B cell (primary cell): ENCODE measurements at regions not wholly inside any gene's neighbourhood (a gene's known extent, or its start where the extent isn't known, plus 50 kb on each side); places are given as distances from the start of the nearest gene placed in this dataset.

Experiments used
- ATAC-seq: fragments of 200-7000 bp; cut with Tn5 transposase; one replicate; pipeline ENCODE4 v1.10.0; 2021; ENCODE audit warnings: low read depth, mild to moderate bottlenecking, moderate number of reproducible peaks, moderate library complexity
- CTCF ChIA-PET: fragments of 350-600 bp; sonication (Branson Sonifier 250); formaldehyde crosslinking; loops from one replicate; lab custom pipeline; 2021; ENCODE audit warnings: antibody characterized with exemption, inconsistent platforms; lab: Charles Lee
- POLR2A ChIA-PET: fragments of 350-600 bp; sonication (Branson Sonifier 250); formaldehyde crosslinking; loops from one replicate; lab custom pipeline; 2021; ENCODE audit warnings: antibody characterized with exemption; lab: Charles Lee
- DNase-seq: peaks from one replicate; pipeline ENCODE4 v3.0.0; 2013
- H2AFZ ChIP-seq: 2 replicates; pipeline ENCODE4 v1.6.1; 2012; ENCODE audit warnings: mild to moderate bottlenecking, low read depth, low read length; ENCODE audit not compliant: insufficient read depth, poor library complexity, severe bottlenecking
- H3K27ac ChIP-seq, 2 donors: 1 replicate in 1 of 2; 2 replicates in 1 of 2; pipeline ENCODE4 v1.5.1; 2012 to 2013; ENCODE audit warnings: low read length in 2 of 2, mild to moderate bottlenecking in 2 of 2, moderate library complexity in 1 of 2
- H3K27me3 ChIP-seq, 4 experiments: fragments of 200-600 bp in 1 of 4; sonication (generic) in 1 of 4; replicated peaks in 1 of 4; 1 replicate in 2 of 4; 2 replicates in 2 of 4; pipeline versions ENCODE4 v1.6.1 to v1.7.0; 2013 to 2016; ENCODE audit warnings: low read length in 3 of 4, mild to moderate bottlenecking in 2 of 4, mixed read lengths in 1 of 4, moderate library complexity in 1 of 4; ENCODE audit not compliant: insufficient read depth in 4 of 4, control insufficient read depth in 3 of 4; ENCODE audit errors: control extremely low read depth in 1 of 4
- H3K36me3 ChIP-seq, 2 experiments: replicated peaks in 1 of 2; 1 replicate in 1 of 2; 2 replicates in 1 of 2; pipeline versions ENCODE4 v1.6.1 to v1.7.1; 2013; ENCODE audit warnings: low read length in 1 of 2; ENCODE audit not compliant: insufficient read depth in 2 of 2, control insufficient read depth in 1 of 2; ENCODE audit errors: control extremely low read depth in 1 of 2, extremely low read depth in 1 of 2
- H3K4me1 ChIP-seq, 2 donors: fragments of 200-600 bp in 1 of 2; sonication (generic) in 1 of 2; 1 replicate in 1 of 2; 2 replicates in 1 of 2; pipeline versions ENCODE4 v1.5.1 to v1.6.1; 2013 to 2017; ENCODE audit warnings: low read length in 2 of 2; ENCODE audit not compliant: control insufficient read depth in 2 of 2, insufficient read depth in 2 of 2
- H3K4me2 ChIP-seq: replicated peaks from 2 replicates; pipeline ENCODE3; 2012; ENCODE audit warnings: mild to moderate bottlenecking, low read depth, low read length; ENCODE audit not compliant: poor library complexity, severe bottlenecking
- H3K4me3 ChIP-seq, 5 experiments: fragments of 200-600 bp in 1 of 5; sonication (generic) in 1 of 5; 1 replicate in 3 of 5; 2 replicates in 2 of 5; pipeline versions ENCODE4 v1.5.1 to v1.7.0; 2011 to 2016; ENCODE audit warnings: low read length in 4 of 5, mild to moderate bottlenecking in 4 of 5, low read depth in 2 of 5, control low read depth in 1 of 5, moderate library complexity in 1 of 5; ENCODE audit not compliant: insufficient read depth in 1 of 5; ENCODE audit errors: control extremely low read depth in 1 of 5, extremely low read depth in 1 of 5
- H3K79me2 ChIP-seq: fragments of 200-600 bp; sonication (generic); one replicate; pipeline ENCODE4 v1.6.0; 2016; ENCODE audit warnings: low read length; ENCODE audit not compliant: control insufficient read depth, insufficient read depth
- H3K9ac ChIP-seq: fragments of 200-600 bp; sonication (generic); 2 replicates; pipeline ENCODE4 v1.6.1; 2017; ENCODE audit warnings: mild to moderate bottlenecking, low read length, moderate library complexity
- H3K9me3 ChIP-seq, 3 donors: one replicate each; pipeline versions ENCODE4 v1.6.1 to v1.7.1; 2013; ENCODE audit warnings: low read length in 2 of 3; ENCODE audit not compliant: control insufficient read depth in 2 of 3, insufficient read depth in 1 of 3; ENCODE audit errors: control extremely low read depth in 1 of 3
- H4K20me1 ChIP-seq: 2 replicates; pipeline ENCODE4 v1.6.0; 2012; ENCODE audit warnings: mild to moderate bottlenecking, low read length; ENCODE audit not compliant: insufficient read depth, control insufficient read depth, poor library complexity, severe bottlenecking
- H3K27ac Mint-ChIP-seq: one replicate; pipeline ENCODE4 v1.8.0; 2021; ENCODE audit warnings: mixed read lengths
- H3K27me3 Mint-ChIP-seq: one replicate; pipeline ENCODE4 v1.8.0; 2021; ENCODE audit warnings: mixed read lengths
- H3K4me1 Mint-ChIP-seq: one replicate; pipeline ENCODE4 v1.8.0; 2021; ENCODE audit warnings: mixed read lengths
- H3K4me3 Mint-ChIP-seq: one replicate; pipeline ENCODE4 v1.8.0; 2021; ENCODE audit warnings: mixed read lengths
- H3K9me3 Mint-ChIP-seq: one replicate; pipeline ENCODE4 v1.8.0; 2022; ENCODE audit warnings: mixed read lengths; ENCODE audit not compliant: insufficient read depth
- CTCF ChIP-seq: fragments of 200-600 bp; IDR thresholded peaks from one replicate; pipeline ENCODE4 v1.8.0; 2022; ENCODE audit warnings: antibody characterized with exemption, mild to moderate bottlenecking
- EZH2 ChIP-seq: IDR thresholded peaks from 2 replicates; pipeline ENCODE4 v1.6.1; 2012; ENCODE audit warnings: borderline replicate concordance, low read depth, mild to moderate bottlenecking, moderate library complexity, low read length; ENCODE audit not compliant: insufficient read depth, poor library complexity, severe bottlenecking
- WGBS: methylation state at CpG from one replicate; pipeline ENCODE4 v1.1.5; 2013; ENCODE audit warnings: missing lambda C conversion rate; ENCODE audit not compliant: insufficient coverage; 5-methylcytosine and 5-hydroxymethylcytosine counted together
- intact Hi-C: fragments of 100-400 bp; cut with micrococcal nuclease; formaldehyde crosslinking; loops from one replicate; pipeline ENCODE4 v1.10.0; 2022

- TF ChIP-seq EZH2 (no peak), CTCF (no peak)
- no CpG with 5 or more reads among the region's 2 CpGs for WGBS
- CTCF ChIA-PET = interaction anchor here (0.6 kb wide), 1 partner anchor 67 kb away, joined by 4 read pairs; no protein-coding TSS in a partner anchor
Measured at GRCh38 chr1:121448851-121449250, 264.1 kb downstream of the SRGAP2C start.

GRCh38 chr1:121452484-121452883 is 267.7 kb downstream of the SRGAP2C start:
- H3K79me2 ChIP-seq = no peaks in the 10 kb centered on the region
- no peaks in the 10 kb centered on the region for H3K27me3 ChIP-seq
- no peaks in the 10 kb centered on the region for H3K9me3 Mint-ChIP-seq
- no peak overlapping the region for H3K9ac ChIP-seq
- no peak overlapping the region for H3K4me3 ChIP-seq
- H3K4me1 ChIP-seq = no peaks in the 10 kb centered on the region
- H3K4me2 ChIP-seq = no peak overlapping the region
- no peak for TF ChIP-seq CTCF
- TF ChIP-seq EZH2 = no peak
- H4K20me1 ChIP-seq = no peaks in the 10 kb centered on the region
- no peak overlapping the region for H3K27ac ChIP-seq
- no peak overlapping the region for H2AFZ ChIP-seq
- H3K27me3 Mint-ChIP-seq = no peaks in the 10 kb centered on the region
- intact Hi-C loops = no loop called here
- H3K36me3 ChIP-seq = no peaks in the 10 kb centered on the region
- H3K4me3 Mint-ChIP-seq = no peak overlapping the region
- peaks cover 1% of the 10 kb centered on the region for H3K4me1 Mint-ChIP-seq
- WGBS = no CpG with 5 or more reads among the region's 1 CpG
- no peak for DNase-seq
- ChIA-PET CTCF (no interaction called here), POLR2A (no interaction called here)
- peaks cover 0 to 1% (median 0%) of the 10 kb centered on the region in 3 donors for H3K9me3 ChIP-seq
- H3K27ac Mint-ChIP-seq = no peak overlapping the region
- no peak for ATAC-seq

More at GRCh38 chr1:121448851-121449250, 264.1 kb downstream of the SRGAP2C start:
- no peak for DNase-seq
- Mint-ChIP-seq H3K27me3 (no peaks in the 10 kb centered on the region), H3K4me1 (no peaks in the 10 kb centered on the region), H3K4me3 (no peak overlapping the region), H3K9me3 (no peaks in the 10 kb centered on the region), H3K27ac (no peak overlapping the region)
- Histone ChIP-seq H3K79me2 (no peaks in the 10 kb centered on the region), H3K36me3 (no peaks in the 10 kb centered on the region), H3K27me3 (no peaks in the 10 kb centered on the region), H2AFZ (no peak overlapping the region), H4K20me1 (no peaks in the 10 kb centered on the region), H3K4me1 (no peaks in the 10 kb centered on the region), H3K4me3 (no peak overlapping the region), H3K4me2 (no peak overlapping the region), H3K27ac (no peak overlapping the region), H3K9ac (no peak overlapping the region), H3K9me3 (no peaks in the 10 kb centered on the region)
- ATAC-seq = no peak
- intact Hi-C loops = no loop called here
- POLR2A ChIA-PET = no interaction called here
